ENCODE measurements at regions not wholly inside any gene's neighbourhood (a gene's known extent, or its start where the extent isn't known, plus 50 kb on each side); places are given as distances from the start of the nearest gene placed in this dataset.
A peak's percentile ranks its signal among the peaks of the same experiment; 100 is the strongest.

DNA sequence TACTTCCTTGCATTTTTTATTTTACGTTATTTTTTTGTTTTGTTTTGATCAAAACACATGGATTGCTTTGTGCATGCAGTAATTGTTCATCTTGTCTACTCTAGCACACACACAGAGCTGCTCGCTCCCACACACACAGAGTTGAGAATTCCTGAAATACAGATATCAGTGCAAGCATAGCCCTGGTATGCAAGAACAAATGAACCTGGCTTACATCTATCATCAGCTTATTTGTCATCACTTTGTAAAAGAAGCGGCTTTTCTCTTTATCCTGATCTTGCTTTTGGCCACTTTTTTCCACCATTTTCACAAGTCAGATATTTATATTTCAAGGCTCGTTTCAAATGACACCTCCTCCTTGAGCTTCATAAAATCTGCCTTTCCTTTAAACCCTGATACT is 1435.7 kb downstream of the MAT2B start:
- no peak overlapping the region for H3K4me3 Mint-ChIP-seq (ENCODE audit: unreplicated experiment)
- intact Hi-C loops (cut with micrococcal nuclease) = no loop called here
- no peak for DNase-seq (ENCODE audit: unreplicated experiment)
- CTCF ChIA-PET = interaction anchor here (0.5 to 0.6 kb wide), 2 partner anchors 367 to 517 kb away, joined by 3 read pairs; no protein-coding TSS in a partner anchor
- no TSS peak for BruUV-seq (replicated peaks)
- H3K36me3 Mint-ChIP-seq (ENCODE audit: insufficient read depth, unreplicated experiment) = no peaks in the 10 kb centered on the region
- TF ChIP-seq, protein P1, sequence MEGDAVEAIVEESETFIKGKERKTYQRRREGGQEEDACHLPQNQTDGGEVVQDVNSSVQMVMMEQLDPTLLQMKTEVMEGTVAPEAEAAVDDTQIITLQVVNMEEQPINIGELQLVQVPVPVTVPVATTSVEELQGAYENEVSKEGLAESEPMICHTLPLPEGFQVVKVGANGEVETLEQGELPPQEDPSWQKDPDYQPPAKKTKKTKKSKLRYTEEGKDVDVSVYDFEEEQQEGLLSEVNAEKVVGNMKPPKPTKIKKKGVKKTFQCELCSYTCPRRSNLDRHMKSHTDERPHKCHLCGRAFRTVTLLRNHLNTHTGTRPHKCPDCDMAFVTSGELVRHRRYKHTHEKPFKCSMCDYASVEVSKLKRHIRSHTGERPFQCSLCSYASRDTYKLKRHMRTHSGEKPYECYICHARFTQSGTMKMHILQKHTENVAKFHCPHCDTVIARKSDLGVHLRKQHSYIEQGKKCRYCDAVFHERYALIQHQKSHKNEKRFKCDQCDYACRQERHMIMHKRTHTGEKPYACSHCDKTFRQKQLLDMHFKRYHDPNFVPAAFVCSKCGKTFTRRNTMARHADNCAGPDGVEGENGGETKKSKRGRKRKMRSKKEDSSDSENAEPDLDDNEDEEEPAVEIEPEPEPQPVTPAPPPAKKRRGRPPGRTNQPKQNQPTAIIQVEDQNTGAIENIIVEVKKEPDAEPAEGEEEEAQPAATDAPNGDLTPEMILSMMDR (IDR thresholded peaks at IDR 0.05; ENCODE audit: unreplicated experiment) = no peak
- H3K4me1 Mint-ChIP-seq (ENCODE audit: insufficient read depth, unreplicated experiment) = peaks cover 7% of the 10 kb centered on the region
- H3K27me3 Mint-ChIP-seq (ENCODE audit: insufficient read depth, unreplicated experiment) = no peaks in the 10 kb centered on the region
- no peak overlapping the region for H3K27ac Mint-ChIP-seq (ENCODE audit: low read depth, unreplicated experiment)
- H3K9me3 Mint-ChIP-seq (ENCODE audit: unreplicated experiment) = peaks cover 9% of the 10 kb centered on the region
- POLR2A ChIA-PET = no interaction called here

DNA sequence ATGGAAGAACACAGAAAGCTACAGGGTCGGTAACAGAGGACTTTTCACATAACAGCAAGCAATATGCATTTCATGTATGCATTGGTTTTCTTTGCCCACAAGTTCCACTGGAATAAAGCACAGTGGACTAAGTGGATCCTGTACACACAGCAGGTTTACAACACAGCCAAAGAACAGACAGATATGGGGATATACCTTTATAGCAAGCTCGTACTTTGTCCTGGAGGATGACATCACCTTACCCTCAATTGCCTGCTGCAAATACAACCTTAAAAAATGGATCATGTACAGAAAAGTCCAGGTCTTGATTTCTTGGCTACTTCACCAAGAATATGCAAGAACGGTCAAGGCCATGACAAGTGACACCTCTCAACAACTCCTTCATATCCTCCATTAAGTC is 1445.5 kb downstream of the MAT2B start:
- H3K36me3 Mint-ChIP-seq (ENCODE audit: insufficient read depth, unreplicated experiment) = no peaks in the 10 kb centered on the region
- no peaks in the 10 kb centered on the region for H3K9me3 Mint-ChIP-seq (ENCODE audit: unreplicated experiment)
- no peaks in the 10 kb centered on the region for H3K4me1 Mint-ChIP-seq (ENCODE audit: insufficient read depth, unreplicated experiment)
- POLR2A ChIA-PET = no interaction called here
- TF ChIP-seq, protein P1 (IDR thresholded peaks at IDR 0.05; ENCODE audit: unreplicated experiment) = no peak
- no peak overlapping the region for H3K27ac Mint-ChIP-seq (ENCODE audit: low read depth, unreplicated experiment)
- BruUV-seq (replicated peaks) = no TSS peak
- H3K4me3 Mint-ChIP-seq (ENCODE audit: unreplicated experiment) = no peak overlapping the region
- no peak for DNase-seq (ENCODE audit: unreplicated experiment)
- no peaks in the 10 kb centered on the region for H3K27me3 Mint-ChIP-seq (ENCODE audit: insufficient read depth, unreplicated experiment)
- intact Hi-C loops (cut with micrococcal nuclease) = no loop called here
- CTCF ChIA-PET = interaction anchor here (0.5 to 1.1 kb wide), 2 partner anchors 21 to 64 kb away, joined by 3 to 4 read pairs; no protein-coding TSS in a partner anchor

DNA sequence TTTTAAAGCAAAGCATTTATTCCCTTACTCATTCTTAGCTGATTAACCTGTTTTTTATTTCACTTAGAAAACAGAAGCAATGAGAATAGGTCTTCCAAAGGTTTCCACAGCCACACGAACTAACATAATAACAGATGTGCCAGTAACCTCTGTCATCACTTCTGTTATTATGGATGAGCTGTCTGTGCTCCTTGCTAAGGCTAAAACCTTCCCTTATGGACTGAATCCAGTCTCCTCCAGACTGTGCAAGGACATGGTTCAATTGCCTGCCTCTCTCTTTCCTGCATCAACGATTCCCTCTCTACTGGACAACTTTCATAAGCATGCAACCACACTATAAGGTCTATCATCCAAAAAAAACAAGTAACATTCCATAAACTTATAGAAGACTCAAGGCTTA is 1446.2 kb downstream of the MAT2B start:
- CTCF ChIA-PET = interaction anchor here (0.5 kb wide), 1 partner anchor 64 kb away, joined by 4 read pairs; no protein-coding TSS in a partner anchor
- Mint-ChIP-seq H3K4me3 (ENCODE audit: unreplicated experiment) (no peak overlapping the region), H3K36me3 (ENCODE audit: insufficient read depth, unreplicated experiment) (no peaks in the 10 kb centered on the region), H3K27ac (ENCODE audit: low read depth, unreplicated experiment) (no peak overlapping the region), H3K27me3 (ENCODE audit: insufficient read depth, unreplicated experiment) (no peaks in the 10 kb centered on the region), H3K4me1 (ENCODE audit: insufficient read depth, unreplicated experiment) (no peaks in the 10 kb centered on the region), H3K9me3 (ENCODE audit: unreplicated experiment) (no peaks in the 10 kb centered on the region)
- no peak for DNase-seq (ENCODE audit: unreplicated experiment)
- POLR2A ChIA-PET = no interaction called here
- TF ChIP-seq, protein P1 (IDR thresholded peaks at IDR 0.05; ENCODE audit: unreplicated experiment) = no peak
- no TSS peak for BruUV-seq (replicated peaks)
- intact Hi-C loops (cut with micrococcal nuclease) = no loop called here

DNA sequence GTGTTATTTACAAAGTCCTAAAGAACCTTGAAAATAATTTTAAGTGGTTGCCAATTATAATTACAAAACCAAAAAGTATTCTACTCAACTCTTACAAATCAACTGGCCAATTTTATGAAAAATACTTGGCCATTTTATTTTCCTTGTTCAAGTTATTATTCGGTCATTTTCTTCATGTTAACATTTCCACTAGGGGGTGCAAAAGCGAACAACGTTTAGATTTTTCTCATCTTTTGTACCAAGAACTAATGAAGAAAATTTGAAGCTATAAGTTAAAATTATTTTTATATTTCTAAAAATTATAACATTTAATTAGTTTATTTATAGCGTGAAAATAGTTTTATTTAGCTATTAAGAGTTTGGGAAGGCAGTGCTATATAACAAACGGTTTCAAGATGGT is 1453.3 kb downstream of the MAT2B start:
- ChIA-PET POLR2A (interaction anchor here (0.6 kb wide), 1 partner anchor 40 kb away, joined by 3 read pairs; no protein-coding TSS in a partner anchor), CTCF (interaction anchor here (0.6 to 1.4 kb wide), 8 partner anchors 11 to 443 kb away, joined by 3 to 6 read pairs (median 3); no protein-coding TSS in a partner anchor)
- BruUV-seq (replicated peaks) = no TSS peak
- Mint-ChIP-seq H3K27me3 (ENCODE audit: insufficient read depth, unreplicated experiment) (no peaks in the 10 kb centered on the region), H3K9me3 (ENCODE audit: unreplicated experiment) (peaks cover 7% of the 10 kb centered on the region), H3K4me1 (ENCODE audit: insufficient read depth, unreplicated experiment) (no peaks in the 10 kb centered on the region), H3K36me3 (ENCODE audit: insufficient read depth, unreplicated experiment) (no peaks in the 10 kb centered on the region), H3K4me3 (ENCODE audit: unreplicated experiment) (no peak overlapping the region), H3K27ac (ENCODE audit: low read depth, unreplicated experiment) (no peak overlapping the region)
- TF ChIP-seq, protein P1 (IDR thresholded peaks at IDR 0.05; ENCODE audit: unreplicated experiment) = no peak
- intact Hi-C loops (cut with micrococcal nuclease) = loop anchor here (5.0 kb wide), 1 partner anchor 249 kb away; no protein-coding TSS in a partner anchor
- peak; percentile 14 for DNase-seq (ENCODE audit: unreplicated experiment)

Measured in MCF 10A (cell line).